HUES48 (cell line): ENCODE measurements at regions not wholly inside any gene's neighbourhood (a gene's known extent, or its start where the extent isn't known, plus 50 kb on each side); places are given as distances from the start of the nearest gene placed in this dataset.

ENCODE experiments used
- H3K27ac ChIP-seq: one replicate; pipeline ENCODE4 v1.7.0; 2013; ENCODE audit warnings: low read depth, low read length, inconsistent platforms
- H3K27me3 ChIP-seq: 2 replicates; pipeline ENCODE4 v1.6.1; 2013; ENCODE audit warnings: mild to moderate bottlenecking, low read length; ENCODE audit not compliant: control insufficient read depth, insufficient read depth
- H3K36me3 ChIP-seq: 2 replicates; pipeline ENCODE4 v1.6.1; 2013; ENCODE audit warnings: low read length; ENCODE audit not compliant: control insufficient read depth, insufficient read depth
- H3K4me1 ChIP-seq: 2 replicates; pipeline ENCODE4 v1.6.1; 2013; ENCODE audit warnings: mild to moderate bottlenecking, low read length; ENCODE audit not compliant: control insufficient read depth, insufficient read depth
- H3K4me3 ChIP-seq: 2 replicates; pipeline ENCODE4 v1.5.1; 2013; ENCODE audit warnings: mild to moderate bottlenecking, low read depth, low read length
- H3K9ac ChIP-seq: 2 replicates; pipeline ENCODE4 v1.6.1; 2013; ENCODE audit warnings: mild to moderate bottlenecking, low read depth, low read length, moderate library complexity
- H3K9me3 ChIP-seq: 2 replicates; pipeline ENCODE4 v1.6.1; 2013; ENCODE audit warnings: low read length; ENCODE audit not compliant: control insufficient read depth, insufficient read depth

DNA sequence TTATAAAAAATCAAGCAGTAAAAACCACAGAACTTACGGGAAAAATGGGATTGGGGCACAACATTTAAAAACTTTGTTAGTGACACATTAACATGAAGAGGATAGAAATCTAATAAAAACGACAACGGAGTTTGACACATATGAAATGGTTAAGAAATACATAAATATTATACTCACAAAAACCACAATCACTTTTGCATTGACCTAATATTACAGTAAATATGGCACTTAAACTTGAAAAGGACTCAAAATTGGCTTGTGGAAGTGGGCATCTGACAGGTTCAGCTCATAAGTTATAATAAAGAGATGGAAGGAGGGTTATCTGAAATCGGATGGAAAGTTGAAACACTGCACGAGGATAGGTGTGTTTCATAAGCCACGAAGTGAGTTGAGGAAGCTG, 523.7 kb downstream of the TFAP2B start:
- no peak overlapping the region for H3K9ac ChIP-seq
- no peak overlapping the region for H3K4me3 ChIP-seq

DNA sequence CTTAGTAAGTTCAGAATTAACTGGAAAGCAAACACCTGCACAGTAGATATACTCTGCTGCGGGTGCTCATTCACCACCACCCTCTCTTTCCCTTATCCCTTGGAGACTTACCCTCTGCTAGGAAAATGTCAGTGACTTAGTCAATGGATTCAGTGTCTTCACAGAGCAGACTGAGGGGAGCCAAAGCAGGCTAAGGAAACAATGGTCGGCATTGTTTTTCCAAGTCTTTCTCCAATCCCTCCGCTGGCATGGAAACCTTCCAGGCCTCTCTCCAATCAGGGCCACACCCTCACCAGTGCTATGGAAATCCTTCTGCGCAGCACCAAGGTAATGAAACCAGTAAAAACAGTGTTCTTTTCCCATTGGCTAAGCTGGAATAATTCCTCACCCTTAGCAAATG, 531.2 kb downstream of the TFAP2B start:
- no peaks in the 10 kb centered on the region for H3K9me3 ChIP-seq
- H3K36me3 ChIP-seq = no peaks in the 10 kb centered on the region
- no peaks in the 10 kb centered on the region for H3K4me1 ChIP-seq
- no peak overlapping the region for H3K27ac ChIP-seq
- H3K4me3 ChIP-seq = no peak overlapping the region
- H3K9ac ChIP-seq = no peak overlapping the region
- no peaks in the 10 kb centered on the region for H3K27me3 ChIP-seq

More for the DNA sequence above, 523.7 kb downstream of the TFAP2B start:
- Histone ChIP-seq H3K36me3 (no peaks in the 10 kb centered on the region), H3K4me1 (peaks cover 12% of the 10 kb centered on the region), H3K9me3 (no peaks in the 10 kb centered on the region), H3K27ac (no peak overlapping the region), H3K27me3 (no peaks in the 10 kb centered on the region)

DNA sequence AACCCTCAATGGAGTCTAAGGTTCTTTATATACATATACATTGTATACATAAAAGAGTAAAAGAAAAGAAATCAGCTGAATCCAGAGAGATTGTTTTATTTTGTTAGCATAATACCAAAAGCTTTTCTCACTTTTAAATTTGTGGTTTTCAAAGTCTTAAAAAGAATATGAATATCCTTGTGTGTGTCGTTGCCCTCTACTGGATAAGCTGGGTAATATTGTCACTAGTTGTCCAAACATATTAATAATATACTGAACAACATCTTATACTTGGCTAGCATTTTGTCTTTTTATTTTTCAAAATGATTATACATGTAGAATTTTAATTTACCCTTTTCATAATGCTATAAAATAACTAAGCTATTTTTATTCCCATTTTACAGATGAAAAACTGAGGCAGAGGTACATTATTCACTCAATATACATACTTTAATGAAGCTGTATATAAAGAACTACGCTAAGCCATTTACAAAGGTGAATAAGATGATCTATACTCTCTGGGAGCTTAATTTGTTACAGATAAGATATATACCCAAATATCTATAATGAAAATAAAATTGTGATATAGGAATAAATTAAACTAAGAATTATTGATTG, 531.7 kb downstream of the TFAP2B start:
- Histone ChIP-seq H3K36me3 (no peaks in the 10 kb centered on the region), H3K27ac (no peak overlapping the region), H3K27me3 (no peaks in the 10 kb centered on the region), H3K9me3 (no peaks in the 10 kb centered on the region), H3K4me3 (no peak overlapping the region), H3K4me1 (no peaks in the 10 kb centered on the region), H3K9ac (no peak overlapping the region)

DNA sequence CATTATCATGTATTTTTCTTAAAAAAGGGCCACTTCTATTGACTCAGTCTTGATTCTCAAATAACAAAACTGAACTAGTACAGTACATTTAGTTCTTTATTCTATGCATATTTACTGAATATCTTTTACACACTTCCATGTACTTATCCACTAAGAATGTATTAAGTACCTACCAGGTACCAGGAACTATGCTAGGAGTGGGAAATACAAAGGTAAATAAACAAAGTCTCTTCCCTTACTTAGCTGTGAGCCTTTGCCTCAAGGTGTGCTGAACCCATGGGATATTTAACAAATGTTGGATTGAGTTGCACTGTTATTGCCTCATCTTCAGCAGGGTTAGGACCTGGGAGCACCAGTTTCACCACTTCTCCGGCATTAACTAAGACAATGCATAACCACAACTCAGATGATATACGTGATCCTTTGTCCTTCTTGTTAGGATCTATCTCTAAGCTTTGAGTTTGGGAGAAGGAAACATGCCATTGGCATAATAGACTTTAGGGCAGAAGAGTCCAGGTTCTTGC, 533.9 kb downstream of the TFAP2B start:
- H3K27ac ChIP-seq = no peak overlapping the region

DNA sequence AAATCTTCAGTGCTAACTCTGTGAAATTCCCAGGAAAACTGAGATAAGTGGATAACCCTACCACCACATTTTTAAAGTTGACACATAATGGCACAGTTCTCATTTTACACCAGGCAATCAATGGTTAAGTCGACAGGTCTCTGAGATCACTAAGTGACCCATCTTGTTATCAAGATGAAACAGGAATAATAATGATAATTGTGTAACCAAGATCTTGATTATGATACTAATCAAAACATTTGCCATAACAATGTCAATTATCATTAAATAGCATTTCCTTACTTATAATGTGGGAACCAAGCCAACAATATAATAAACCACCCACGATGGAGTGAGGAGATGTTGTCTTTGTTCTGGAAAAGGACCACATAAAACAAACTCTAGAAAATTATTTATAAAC, 541.6 kb downstream of the TFAP2B start:
- H3K27ac ChIP-seq = no peak overlapping the region

More for the DNA sequence above, 533.9 kb downstream of the TFAP2B start:
- no peak overlapping the region for H3K9ac ChIP-seq
- no peaks in the 10 kb centered on the region for H3K27me3 ChIP-seq
- H3K9me3 ChIP-seq = no peaks in the 10 kb centered on the region
- H3K36me3 ChIP-seq = no peaks in the 10 kb centered on the region
- H3K4me1 ChIP-seq = no peaks in the 10 kb centered on the region
- H3K4me3 ChIP-seq = no peak overlapping the region

DNA sequence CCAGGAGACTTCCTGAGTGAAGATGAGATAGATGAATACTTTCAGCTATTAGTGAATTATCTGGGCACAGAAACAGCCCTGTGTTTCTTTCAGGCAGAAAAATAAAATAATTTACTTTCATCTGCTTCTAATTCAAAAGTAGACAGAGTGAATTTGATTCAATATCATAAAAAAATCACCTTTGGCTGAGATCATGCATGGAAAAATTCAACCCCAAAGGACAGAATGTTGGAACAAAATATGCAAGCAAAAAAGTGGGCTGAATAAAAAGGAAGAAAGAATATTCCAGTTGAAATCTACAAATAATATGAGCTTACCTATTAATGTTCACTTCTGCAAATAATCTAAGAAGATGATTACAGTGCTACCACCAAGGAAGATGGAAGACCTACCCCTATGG, 546.9 kb downstream of the TFAP2B start:
- no peak overlapping the region for H3K9ac ChIP-seq
- no peaks in the 10 kb centered on the region for H3K36me3 ChIP-seq
- no peak overlapping the region for H3K4me3 ChIP-seq
- no peaks in the 10 kb centered on the region for H3K9me3 ChIP-seq
- H3K27ac ChIP-seq = no peak overlapping the region
- H3K4me1 ChIP-seq = no peaks in the 10 kb centered on the region
- no peaks in the 10 kb centered on the region for H3K27me3 ChIP-seq

More for the DNA sequence above, 541.6 kb downstream of the TFAP2B start:
- Histone ChIP-seq H3K4me3 (no peak overlapping the region), H3K9ac (no peak overlapping the region), H3K27me3 (no peaks in the 10 kb centered on the region), H3K4me1 (no peaks in the 10 kb centered on the region), H3K36me3 (no peaks in the 10 kb centered on the region), H3K9me3 (no peaks in the 10 kb centered on the region)

DNA sequence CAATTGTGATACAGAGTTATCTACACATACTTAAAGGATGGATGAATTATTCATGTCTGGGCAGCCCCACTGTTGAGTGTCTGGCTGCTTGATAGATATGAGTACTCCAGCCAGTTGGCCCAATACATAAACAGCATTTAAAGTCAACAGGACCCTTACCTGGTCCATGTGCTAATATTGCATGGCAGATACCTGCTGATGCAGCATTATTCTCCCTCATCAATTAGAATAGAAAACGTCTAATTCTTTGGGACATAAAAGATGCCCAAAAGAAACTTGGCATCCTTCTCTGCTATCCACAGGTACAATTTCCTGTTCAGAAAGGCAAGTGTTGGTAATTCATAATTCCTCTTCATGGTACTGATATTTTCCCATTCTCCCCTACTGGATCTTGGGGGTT, 550.8 kb downstream of the TFAP2B start:
- H3K27ac ChIP-seq = no peak overlapping the region
- no peaks in the 10 kb centered on the region for H3K9me3 ChIP-seq
- no peaks in the 10 kb centered on the region for H3K4me1 ChIP-seq
- no peak overlapping the region for H3K4me3 ChIP-seq
- H3K27me3 ChIP-seq = no peaks in the 10 kb centered on the region
- H3K9ac ChIP-seq = no peak overlapping the region
- no peaks in the 10 kb centered on the region for H3K36me3 ChIP-seq

DNA sequence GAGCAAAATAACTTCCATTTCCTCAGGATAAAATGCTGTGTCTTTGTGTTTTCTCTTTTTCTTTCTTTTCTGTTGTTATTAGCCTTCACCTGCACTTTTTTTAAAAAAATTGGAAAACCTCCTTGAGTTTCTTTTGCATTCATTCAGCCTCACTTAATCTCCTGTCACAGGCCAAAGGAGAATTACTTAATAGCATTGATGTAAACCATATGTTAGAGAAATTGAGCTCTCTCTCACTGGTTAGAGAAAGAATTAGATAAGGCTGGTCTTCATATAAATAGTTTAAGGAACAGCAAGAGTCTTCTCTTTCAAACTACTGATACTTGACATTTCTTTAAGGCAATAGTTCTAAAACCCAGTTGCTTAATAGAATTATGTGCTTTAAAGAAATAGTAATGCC, 564.2 kb downstream of the TFAP2B start:
- Histone ChIP-seq H3K36me3 (no peaks in the 10 kb centered on the region), H3K27me3 (no peaks in the 10 kb centered on the region), H3K27ac (no peak overlapping the region), H3K4me1 (no peaks in the 10 kb centered on the region), H3K9me3 (no peaks in the 10 kb centered on the region; the same call in 1 of the 2 replicates), H3K4me3 (no peak overlapping the region), H3K9ac (no peak overlapping the region)

DNA sequence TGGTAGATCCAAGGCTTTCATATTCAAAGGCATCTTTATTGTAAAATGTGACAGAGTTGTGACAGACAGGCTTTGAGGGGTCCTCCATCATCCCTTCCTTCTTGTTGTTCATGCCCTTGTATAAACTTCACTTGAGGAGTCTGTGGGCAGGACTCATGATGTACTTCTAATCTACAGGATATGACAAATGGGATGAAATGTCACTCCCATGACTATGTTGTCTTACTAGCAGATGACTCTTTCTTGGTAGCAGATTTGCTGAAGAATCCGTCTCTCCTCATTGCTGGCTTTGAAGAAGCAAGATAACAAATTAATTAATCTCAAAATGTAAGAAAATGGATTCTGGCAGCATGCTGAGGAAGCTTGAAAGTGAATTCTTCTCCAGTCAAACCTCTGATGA, 566.1 kb downstream of the TFAP2B start:
- no peak overlapping the region for H3K4me3 ChIP-seq
- H3K9me3 ChIP-seq = no peaks in the 10 kb centered on the region; the same call in 1 of the 2 replicates
- H3K27ac ChIP-seq = no peak overlapping the region
- H3K4me1 ChIP-seq = no peaks in the 10 kb centered on the region
- no peaks in the 10 kb centered on the region for H3K36me3 ChIP-seq
- H3K27me3 ChIP-seq = no peaks in the 10 kb centered on the region
- H3K9ac ChIP-seq = no peak overlapping the region

DNA sequence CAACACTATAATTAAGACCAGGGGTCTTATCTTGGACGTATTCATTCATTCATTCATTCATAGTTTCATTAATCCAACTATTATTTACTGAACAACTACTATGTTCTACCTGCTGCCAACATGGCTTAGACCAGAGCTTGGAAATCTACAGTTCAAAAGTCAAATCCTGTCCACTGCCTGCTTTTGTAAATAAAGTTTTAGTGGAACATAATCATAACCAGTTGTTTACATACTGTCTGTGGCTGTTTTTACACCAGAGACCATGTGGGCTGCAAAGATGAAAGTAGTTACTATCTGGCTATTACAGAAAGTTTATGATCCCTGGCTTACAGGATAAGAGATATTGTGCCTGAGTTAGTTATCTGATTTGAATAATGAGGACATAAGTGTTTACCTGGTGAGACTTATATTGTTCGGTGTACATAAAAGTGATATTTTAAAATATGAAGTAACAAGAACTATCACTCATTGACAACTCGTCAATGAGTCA, 567.7 kb downstream of the TFAP2B start:
- Histone ChIP-seq H3K36me3 (no peaks in the 10 kb centered on the region), H3K4me3 (no peak overlapping the region), H3K27ac (no peak overlapping the region), H3K4me1 (no peaks in the 10 kb centered on the region), H3K9me3 (no peaks in the 10 kb centered on the region; the same call in 1 of the 2 replicates), H3K9ac (no peak overlapping the region), H3K27me3 (no peaks in the 10 kb centered on the region)

DNA sequence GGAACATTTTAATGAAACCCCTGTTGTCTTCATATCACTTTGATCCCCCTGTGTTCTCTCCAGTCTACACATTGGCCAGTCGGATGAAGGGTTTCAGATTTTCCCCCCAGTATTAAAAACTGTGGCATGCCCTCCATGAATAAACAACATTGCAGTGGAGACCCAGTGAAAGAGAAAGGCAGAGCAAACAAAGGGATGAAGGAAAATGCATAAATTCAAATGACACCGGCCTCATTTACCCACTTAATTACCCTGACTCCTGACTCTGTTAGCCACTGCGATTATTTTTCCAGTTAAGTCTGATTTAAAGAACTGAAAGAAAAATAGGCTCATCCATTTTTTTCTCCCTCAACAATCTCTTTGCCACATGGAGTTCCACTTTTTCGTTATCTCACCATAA, 569.2 kb downstream of the TFAP2B start:
- Histone ChIP-seq H3K27ac (no peak overlapping the region), H3K27me3 (no peaks in the 10 kb centered on the region), H3K4me3 (no peak overlapping the region), H3K36me3 (no peaks in the 10 kb centered on the region), H3K9me3 (no peaks in the 10 kb centered on the region; the same call in 1 of the 2 replicates), H3K4me1 (no peaks in the 10 kb centered on the region), H3K9ac (no peak overlapping the region)
